Hypothalamus (tissue), 51 donors: ENCODE measurements at regions not wholly inside any gene's neighbourhood (a gene's known extent, or its start where the extent isn't known, plus 50 kb on each side); places are given as distances from the start of the nearest gene placed in this dataset.

ENCODE experiments used
- DNase-seq, 51 donors: peaks; one replicate each; lab custom pipeline; 2025; lab: John Stamatoyannopoulos, UW

DNA sequence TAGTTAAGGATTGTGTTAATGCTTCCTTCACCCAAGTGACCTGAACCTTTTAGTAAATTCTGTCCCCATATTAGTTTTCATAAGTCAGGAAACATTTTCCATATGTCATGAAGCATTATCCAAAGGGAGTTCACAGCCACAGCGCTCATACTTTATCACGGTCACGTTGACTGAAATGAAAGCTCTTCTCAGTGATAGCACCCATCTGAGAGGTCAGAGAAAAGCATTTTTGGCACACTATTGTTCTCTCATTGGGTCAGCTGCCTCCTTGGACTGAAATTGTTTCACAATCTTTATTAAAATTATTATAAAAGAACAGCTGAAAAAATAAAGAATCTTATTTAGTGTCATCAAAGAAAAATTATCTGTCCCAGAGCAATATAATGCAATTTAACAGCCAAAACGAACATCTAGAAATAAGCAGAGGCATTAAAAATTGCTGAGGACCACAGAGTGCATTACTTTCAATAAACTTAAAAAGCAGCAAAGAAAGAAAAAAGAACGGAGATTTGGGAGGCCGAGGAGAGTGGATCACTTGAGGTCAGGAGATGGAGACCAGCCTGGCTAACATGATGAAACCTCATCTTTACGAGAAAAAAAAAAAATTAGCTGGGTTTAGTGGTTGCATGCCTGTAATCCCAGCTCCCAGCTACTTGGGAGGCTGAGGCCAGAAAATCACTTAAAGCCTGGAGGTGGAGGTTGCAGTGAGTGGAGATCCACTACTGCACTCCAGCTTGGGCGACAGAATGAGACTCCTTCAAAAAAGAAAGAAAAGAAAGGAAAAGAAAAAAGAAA lies 680.8 kb upstream of the FAM241A start:
- no peak for DNase-seq

DNA sequence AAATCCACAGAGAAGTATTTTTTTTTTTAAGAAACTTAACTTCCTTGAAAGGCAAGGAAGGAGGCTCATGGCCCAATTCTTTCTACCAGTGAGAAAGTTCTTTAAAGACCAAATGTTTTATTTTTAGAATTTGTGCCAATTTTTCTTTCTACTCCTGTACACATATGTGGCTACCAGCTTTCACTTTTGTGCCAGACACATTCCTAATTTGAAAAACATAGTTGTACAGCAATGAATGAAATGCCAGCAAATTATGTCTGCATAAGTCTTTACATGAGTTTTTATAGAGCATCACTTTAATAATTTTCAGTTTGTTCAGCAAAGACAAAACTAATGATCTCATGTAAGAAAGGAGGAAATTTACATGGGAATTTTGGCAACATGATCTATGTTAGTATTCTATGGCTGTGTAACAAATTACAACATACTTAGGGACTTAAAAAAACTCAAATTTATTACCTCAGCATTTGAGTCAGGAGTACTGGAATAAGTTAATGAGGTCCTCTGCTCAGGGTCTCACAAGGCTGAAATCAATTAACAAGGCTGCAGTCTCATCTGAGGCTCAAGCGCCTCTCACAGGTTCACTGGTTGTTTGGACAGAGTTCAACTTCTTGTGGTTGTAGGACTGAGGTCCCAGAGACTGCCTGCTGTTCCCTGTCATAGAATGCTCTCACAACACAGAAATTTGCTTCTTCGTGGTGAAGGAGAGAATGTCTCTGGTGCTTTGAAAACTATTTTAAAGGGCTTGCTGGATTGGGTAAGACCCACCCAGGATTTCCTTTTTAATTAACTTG lies 678.2 kb upstream of the FAM241A start:
- DNase-seq = no peak

DNA sequence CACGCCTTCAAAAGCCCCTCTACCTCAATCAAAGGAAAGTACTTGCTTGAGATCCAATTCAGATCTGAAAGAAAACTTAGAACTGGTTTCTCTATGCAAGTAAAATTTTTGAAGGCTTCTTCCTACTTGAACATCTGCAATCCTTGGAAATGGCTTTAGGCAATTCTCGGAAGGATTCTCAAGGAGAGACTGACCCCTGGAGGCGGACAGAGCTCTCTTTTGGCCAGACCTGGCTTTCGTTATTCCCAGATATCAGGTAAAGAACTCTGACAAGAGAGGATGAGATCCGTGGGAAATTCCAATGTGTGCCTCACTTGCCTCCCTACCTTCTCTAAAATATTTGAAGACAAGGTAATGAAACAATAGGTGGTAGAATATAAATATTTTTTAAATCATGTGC lies 670.3 kb upstream of the FAM241A start:
- DNase-seq = peak in 17 of 51 donors; percentile 0 to 46 (median 2)

DNA sequence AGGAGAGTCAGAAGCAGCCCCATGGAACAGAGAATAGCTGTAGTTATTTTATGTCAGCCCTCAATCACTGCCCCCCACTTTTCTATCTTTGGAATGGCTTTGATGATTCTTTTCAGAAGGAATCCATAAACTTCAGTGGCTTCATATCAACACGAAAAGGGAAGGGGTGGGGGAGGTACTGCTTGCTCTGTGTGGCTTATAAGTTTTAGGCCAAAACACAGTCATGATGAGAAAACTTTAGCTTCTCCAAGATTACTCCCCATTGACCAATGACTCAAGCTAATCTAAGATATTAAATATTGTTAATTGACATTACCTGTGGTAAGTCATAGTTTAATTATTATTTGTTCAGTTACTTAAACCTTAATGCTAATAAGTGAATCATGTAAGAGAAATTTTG lies 669.6 kb upstream of the FAM241A start:
- DNase-seq = no peak

DNA sequence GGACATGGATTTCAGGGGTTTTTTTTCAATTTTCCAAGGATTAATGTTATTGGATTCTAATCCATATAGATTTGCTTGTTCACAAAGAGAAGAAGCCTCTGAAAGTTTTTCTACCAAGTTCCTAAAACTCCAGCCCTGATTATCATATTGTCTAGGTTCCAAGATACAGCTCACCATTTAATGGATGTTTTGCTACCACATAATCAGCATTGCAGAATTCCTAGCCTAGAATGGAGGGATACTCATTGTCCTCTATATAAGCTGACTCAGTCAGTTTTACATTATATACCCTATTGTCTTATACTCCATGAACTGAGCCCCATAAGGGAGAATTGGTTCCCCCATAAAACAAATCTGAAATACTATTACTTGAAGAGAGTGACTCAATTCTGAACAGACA lies 664.7 kb upstream of the FAM241A start:
- DNase-seq = no peak

DNA sequence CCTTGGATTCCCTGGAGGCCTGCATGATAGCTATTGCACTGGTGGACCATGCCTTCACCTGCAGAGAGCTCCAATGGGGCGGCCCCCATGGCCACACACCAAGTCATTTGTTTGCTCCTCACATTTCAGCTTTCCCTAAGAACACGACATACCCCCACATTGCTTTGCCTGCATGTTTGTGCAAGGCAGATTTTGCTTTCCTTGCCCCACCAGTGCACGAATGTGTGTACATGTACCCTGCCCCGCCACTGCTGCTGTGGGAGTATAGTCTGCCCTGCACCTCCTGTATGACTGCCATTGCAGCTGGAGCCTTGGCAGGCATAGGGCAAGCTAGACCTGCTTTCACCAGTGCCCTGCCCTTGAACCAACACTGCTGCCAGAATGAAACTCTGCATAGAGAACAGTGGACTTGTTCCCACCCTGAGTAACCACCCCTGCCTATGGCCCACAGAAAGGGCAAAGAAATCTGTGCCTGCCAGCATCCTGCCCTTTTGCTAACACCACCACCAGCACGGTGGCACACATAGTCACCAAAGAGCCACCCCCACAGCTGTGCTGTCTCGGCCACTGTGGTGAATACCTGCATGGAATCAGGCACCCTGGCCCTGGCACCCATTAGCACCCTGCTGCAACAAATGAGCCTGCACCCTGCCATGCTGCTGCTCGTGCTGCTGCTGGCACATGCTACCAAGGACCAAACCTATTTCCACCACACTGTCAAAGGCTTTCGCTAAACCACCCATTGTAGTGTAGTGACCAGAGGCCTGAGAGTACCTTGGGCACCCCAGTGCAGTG lies 661.7 kb upstream of the FAM241A start:
- DNase-seq = no peak

DNA sequence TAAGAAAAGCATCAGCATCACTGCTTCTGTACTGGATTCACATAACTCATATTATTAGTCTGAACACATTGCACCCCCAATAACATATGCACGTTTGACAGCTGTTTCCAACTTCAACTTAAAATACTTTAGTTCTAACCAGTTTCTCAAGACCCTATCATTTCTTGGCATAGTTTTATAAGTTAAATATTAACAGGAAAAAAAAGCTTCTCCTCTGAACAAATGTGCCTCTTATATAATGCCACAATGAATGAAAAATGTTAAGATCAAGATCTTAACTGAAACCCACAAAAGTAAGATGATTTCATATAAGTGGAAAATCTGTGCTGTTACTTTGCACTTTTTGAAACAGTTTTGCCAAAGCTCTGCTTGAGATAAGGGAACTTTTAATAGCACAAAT lies 652.8 kb upstream of the FAM241A start:
- no peak for DNase-seq

DNA sequence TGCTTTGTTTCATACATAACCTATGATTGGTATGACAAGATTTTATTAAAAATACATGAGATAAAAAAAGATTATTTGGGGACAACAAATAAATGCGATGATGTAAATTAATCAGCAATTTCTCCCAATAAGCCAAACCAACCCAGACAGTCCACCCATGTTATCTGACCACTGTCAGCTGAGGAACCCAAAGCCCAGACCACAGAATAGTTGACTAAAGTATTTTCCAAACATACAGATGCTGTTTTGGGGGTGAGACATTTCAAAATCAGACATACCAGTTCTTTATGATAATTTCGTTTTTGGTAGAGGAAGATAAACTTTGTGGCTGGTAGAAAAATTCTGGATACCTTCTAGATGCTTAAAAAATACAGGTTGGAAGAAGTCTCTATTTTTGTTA lies 650.8 kb upstream of the FAM241A start:
- no peak for DNase-seq

DNA sequence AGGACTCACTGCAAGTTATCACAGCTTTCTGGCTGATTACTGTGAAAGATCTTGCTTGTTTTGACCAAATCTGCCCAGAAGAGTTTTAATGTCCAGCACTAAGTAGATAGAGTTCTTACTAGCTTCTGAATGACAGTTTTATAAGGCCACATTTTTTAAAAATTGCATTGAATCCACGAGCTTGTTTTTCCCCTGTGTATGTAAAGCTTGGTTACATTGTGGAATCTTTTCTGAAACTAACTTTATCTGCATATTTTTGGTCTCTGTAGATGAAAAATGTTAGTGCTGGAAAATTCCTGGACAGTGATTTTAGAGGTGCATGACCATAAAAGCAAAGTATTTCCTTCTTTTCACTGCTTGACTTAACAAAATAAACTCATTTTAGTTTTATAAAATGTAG lies 650.3 kb upstream of the FAM241A start:
- no peak for DNase-seq

DNA sequence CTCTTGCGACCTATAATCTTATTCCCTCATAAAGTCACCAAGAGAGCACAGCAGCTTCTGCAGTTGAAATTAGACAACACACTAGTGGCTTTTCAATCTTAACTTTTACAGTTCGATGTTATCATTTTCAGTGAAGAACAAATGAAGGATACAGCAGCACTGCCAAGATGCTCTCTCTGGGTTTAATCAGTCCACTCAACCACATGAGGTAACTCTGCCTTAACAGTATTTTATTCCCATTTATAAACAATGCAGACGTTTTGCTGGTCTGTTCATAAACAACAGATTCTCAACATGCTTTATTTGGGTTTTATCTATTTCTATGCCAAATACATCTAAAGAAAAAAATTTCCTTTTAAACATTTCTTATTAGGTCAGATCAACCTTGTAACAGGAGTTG lies 646.0 kb upstream of the FAM241A start:
- no peak for DNase-seq

DNA sequence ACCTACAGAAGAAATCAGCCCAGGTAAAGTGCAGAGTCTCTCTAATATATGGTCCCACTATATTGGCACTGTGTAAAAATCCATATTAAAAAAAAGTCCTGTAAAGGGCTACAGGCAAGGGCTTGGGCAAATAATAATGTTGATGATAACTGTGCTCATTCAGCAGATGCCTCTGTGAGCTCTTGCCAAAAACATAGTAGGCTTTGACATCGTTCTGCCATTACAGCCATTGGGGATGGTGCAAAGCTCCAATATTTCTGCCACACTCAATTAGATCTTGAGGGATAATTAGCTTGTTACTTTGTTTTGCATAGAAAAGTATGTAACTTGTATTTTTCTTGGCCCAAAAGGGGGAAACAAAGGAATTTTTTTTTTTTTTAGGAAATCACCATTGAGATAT lies 645.5 kb upstream of the FAM241A start:
- no peak for DNase-seq

DNA sequence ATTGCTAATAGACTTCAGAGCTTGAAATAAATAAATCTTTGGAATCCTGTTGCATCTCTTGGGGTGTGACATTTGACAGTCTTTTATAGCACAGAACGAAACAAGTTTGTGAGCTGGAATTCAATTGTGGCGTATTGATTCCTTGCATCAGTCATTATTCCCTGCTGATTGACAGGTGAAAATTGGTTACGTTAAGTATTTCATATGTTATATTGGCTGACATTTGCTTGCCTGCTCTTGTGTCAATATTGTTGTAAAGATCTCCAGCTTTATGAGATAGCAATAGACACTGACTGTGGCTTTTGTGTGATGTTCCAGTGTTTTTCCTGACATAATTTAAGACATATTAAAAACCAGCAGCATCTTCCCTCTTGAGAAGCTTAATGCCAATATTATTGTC lies 644.4 kb upstream of the FAM241A start:
- no peak for DNase-seq

DNA sequence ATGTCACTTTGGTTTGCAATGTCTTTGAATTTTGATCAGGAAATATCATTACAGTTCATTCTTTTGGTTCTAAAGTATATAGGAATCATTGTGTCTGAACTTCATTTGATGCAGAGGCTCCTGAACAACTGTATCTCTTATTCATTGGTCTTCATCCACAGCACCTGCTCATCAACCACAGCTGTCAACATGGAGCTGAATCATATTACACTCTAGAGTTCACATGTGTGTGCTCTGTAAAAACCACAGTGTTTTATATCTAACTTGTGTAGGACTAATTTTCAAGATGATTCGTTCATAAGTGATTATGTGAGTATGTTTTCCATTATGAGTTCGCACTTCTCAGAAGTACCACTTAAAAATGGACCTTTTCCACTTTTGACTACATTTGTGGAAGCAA lies 643.3 kb upstream of the FAM241A start:
- DNase-seq = no peak

DNA sequence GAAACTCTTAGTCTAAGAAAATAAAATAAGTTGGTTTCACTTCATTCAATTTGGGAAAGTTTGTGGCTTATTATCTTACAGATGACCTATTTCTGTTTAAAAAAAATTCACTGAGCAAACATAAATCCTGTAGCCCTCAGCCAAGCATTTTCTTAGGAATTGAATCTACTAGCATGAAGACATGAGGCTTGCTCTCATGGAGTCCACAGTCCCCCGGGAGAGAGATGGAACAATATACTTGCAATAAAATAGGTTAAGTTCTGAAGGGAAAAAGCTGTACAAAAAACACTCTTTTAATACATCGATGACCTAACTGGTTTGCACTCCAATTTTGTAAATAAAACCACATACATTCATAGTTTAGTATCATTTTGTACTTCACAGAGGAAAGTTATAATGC lies 642.6 kb upstream of the FAM241A start:
- DNase-seq = no peak

DNA sequence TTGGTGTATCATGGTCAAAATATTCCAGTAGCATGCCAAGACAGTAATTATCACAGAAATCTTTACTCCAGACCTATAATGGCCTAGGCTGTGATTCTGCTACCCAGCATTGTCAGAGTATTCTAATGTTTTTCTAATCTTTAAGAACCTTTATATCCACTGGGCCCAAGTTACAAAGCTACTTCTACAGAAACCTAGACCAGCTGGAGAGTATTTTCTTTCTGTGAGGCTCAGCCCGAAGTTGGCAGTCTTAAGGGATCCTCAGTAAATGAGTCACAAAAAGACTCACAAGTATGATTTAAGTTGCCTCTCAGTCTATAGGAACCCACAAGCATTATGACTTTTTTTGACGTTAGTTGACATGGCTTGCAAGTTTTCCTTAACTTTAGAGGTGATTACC lies 638.5 kb upstream of the FAM241A start:
- DNase-seq = no peak

DNA sequence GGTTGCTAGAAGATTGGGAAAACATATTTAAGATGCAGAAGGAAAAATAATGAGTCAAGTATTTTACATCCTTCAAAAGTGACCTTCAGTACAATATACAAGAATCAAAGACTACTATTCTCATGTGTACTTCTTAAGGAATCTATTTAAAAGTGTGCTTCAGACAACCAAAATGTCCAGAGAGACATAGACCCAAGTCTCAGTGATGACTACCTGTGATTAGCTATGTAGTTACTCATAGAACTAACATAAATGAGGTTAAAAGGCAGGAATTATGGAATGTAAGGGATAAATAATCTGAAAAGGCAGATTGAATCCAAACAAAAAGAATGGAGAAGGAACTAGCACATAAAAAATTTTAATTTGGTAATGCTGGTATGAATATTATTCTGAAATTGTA lies 634.7 kb upstream of the FAM241A start:
- DNase-seq = no peak

DNA sequence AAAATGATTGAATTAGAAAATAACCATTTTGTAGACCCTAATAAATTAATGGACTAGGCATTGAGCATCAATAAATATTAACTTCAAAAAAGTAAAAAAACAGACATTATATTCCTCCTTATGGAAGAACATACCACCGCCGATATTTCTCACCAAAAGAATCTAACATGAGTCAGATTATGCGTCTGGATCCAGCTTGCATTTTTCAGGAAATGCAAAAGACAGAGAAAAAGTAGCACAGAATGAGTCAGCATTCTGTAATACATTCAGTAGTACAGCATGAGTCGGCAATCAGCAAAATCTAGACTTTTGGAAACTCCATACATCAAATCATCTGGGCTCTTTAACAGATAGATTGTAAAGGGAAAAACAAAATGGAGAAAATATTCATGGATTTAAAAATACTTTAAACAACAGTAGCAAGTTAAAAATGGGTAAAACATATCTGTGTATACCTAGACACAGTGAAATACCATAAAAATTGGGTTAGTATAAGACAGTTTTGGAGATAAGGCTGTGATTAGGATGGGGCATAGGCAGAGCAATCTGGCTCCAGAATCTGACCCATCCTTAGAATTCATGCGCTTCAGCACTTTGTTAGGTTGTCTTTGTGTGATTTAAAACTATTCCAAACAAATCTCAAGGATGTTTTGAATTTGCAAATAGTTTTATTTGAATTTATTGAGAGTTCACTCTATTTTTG lies 633.0 kb upstream of the FAM241A start:
- DNase-seq = no peak

DNA sequence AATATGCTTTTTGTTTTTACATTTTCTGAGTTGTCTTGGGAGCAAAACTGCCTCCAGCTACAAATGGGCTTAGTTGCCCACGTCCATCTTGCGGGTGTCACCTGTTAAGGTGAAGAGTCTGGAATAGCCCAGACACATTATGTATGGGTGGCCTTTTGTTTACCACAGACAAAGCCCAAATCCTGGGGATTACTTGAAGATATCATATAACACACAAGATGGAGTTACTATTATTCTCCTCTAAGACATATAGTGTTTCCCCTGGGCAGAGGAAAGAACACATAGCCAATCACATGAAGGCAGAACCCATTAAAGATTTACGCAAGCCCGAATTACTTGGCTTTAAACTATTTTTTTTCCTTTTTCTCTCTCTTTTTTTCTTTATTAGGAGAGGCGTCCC lies 625.6 kb upstream of the FAM241A start:
- no peak for DNase-seq

DNA sequence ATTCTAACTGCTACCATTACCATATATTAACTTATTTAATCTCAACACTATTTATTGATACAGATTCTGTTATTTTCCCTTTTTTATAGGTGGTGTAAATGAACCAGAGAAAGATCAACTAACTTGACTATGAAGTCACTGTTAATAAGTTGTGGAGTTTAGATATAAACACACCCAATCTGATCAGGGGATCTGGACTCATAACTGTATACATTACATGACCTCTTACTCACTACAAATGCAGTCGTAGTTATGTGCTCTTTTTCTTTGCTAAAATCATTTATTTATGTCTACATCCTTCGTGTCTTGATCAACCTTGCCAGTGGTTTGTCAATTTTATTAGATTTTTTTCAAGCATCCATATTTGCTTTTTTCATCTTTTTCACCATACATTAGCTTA lies 614.8 kb upstream of the FAM241A start:
- no peak for DNase-seq

DNA sequence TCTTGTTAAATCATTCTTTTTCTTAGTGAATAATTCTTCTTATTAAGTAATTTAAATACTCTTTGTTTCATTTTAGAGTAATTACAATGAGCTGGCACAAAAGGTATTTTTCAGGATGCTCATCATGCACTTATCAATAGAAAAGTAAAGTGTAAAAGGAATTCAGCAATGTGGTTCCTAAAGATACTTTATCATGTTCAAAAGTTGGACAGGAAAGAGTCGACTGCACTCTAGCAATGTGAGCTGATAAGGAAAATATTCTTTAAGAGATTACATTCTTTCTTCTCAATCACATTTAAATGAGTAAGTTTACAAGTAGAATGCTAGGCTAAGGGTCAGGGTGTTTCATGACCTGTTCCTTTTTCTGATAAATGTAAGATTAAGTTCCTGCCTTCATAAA lies 609.5 kb upstream of the FAM241A start:
- no peak for DNase-seq

DNA sequence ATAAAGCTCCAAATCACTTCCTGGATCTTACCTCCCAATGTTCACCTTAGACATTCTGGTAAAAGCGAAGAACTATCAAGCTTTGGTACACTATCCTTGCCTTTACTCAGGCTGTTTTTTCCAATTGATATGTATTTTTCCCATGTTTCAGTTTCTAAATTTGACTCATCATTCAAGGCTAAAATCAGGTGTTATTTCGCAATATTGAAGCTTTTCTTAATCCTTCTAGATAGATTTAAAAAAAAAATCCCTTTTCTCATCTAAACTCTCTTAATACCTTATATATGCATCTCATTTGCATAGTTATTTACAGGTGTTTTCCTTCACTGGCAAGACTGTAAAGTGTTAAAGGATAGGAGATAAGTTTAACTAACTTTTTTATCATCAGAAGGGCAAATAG lies 608.1 kb upstream of the FAM241A start:
- no peak for DNase-seq
